ENCODE measurements at regions not wholly inside any gene's neighbourhood (a gene's known extent, or its start where the extent isn't known, plus 50 kb on each side); places are given as distances from the start of the nearest gene placed in this dataset.

GRCh38 chr22:34160141-34160783, 240.0 kb upstream of the LARGE1 start:
- ATAC-seq = no peak

GRCh38 chr22:34161431-34162123, 241.3 kb upstream of the LARGE1 start:
- ATAC-seq = no peak

- no peak for ATAC-seq
Observed at GRCh38 chr22:34198976-34199375, 278.7 kb upstream of the LARGE1 start.

- no peak for ATAC-seq
Observed at GRCh38 chr22:34210301-34210700, 290.0 kb upstream of the LARGE1 start.

- ATAC-seq = no peak
Observed at GRCh38 chr22:34214372-34214771, 294.1 kb upstream of the LARGE1 start.

GRCh38 chr22:34225278-34225677, 305.0 kb upstream of the LARGE1 start:
- ATAC-seq = no peak

- no peak for ATAC-seq
Observed at GRCh38 chr22:34236527-34236926, 316.3 kb upstream of the LARGE1 start.

- no peak for ATAC-seq
Observed at GRCh38 chr22:34239421-34239820, 319.1 kb upstream of the LARGE1 start.

- ATAC-seq = no peak
Observed at GRCh38 chr22:34243023-34243422, 322.7 kb upstream of the LARGE1 start.

GRCh38 chr22:34255042-34255441, 334.8 kb upstream of the LARGE1 start:
- no peak for ATAC-seq

- ATAC-seq = no peak
Observed at GRCh38 chr22:34278121-34278520, 357.8 kb upstream of the LARGE1 start.

- ATAC-seq = no peak
Observed at GRCh38 chr22:34281738-34282137, 361.5 kb upstream of the LARGE1 start.

- ATAC-seq = no peak
Observed at GRCh38 chr22:34283844-34284243, 363.6 kb upstream of the LARGE1 start.

- no peak for ATAC-seq
Observed at GRCh38 chr22:34293324-34293723, 373.0 kb upstream of the LARGE1 start.

GRCh38 chr22:34294476-34294875, 374.2 kb upstream of the LARGE1 start:
- ATAC-seq = no peak

GRCh38 chr22:34294986-34295385, 374.7 kb upstream of the LARGE1 start:
- ATAC-seq = no peak

GRCh38 chr22:34296461-34296860, 376.2 kb upstream of the LARGE1 start:
- no peak for ATAC-seq

- no peak for ATAC-seq
Observed at GRCh38 chr22:34297536-34298120, 377.4 kb upstream of the LARGE1 start.

GRCh38 chr22:34299496-34299895, 379.2 kb upstream of the LARGE1 start:
- no peak for ATAC-seq

GRCh38 chr22:34301569-34301968, 381.3 kb upstream of the LARGE1 start:
- ATAC-seq = no peak

- ATAC-seq = no peak
Observed at GRCh38 chr22:34303656-34304055, 383.4 kb upstream of the LARGE1 start.

GRCh38 chr22:34306361-34306760, 386.1 kb upstream of the LARGE1 start:
- ATAC-seq = no peak

- ATAC-seq = no peak
Observed at GRCh38 chr22:34308101-34308500, 387.8 kb upstream of the LARGE1 start.

GRCh38 chr22:34319346-34319745, 399.1 kb upstream of the LARGE1 start:
- ATAC-seq = no peak

Data from activated CD4-positive, CD25-positive, alpha-beta regulatory T cell treated with anti-CD3 and anti-CD28 coated beads, Interleukin-2, amount 50 U/mL, for 24 hours (primary cell).